D721Med (cell line): ENCODE measurements at regions not wholly inside any gene's neighbourhood (a gene's known extent, or its start where the extent isn't known, plus 50 kb on each side); places are given as distances from the start of the nearest gene placed in this dataset.

Source experiments
- DNase-seq: peaks from one replicate; pipeline ENCODE4 v3.0.0; 2011; ENCODE audit warnings: low spot score; ENCODE audit not compliant: insufficient read length
- FAIRE-seq: peaks from 2 replicates; lab custom pipeline; 2011; peaks lifted over from hg19 to GRCh38; lab: Jason Lieb, UNC
- CTCF ChIP-seq: IDR thresholded peaks from 2 replicates; pipeline ENCODE4 v1.5.1; 2012; ENCODE audit warnings: mild to moderate bottlenecking, control low read depth; ENCODE audit not compliant: insufficient read depth; ENCODE audit errors: missing control alignments

GRCh38 chr6:62446647-62447316 is 160.8 kb upstream of the KHDRBS2 start:
- no peak for TF ChIP-seq CTCF
- DNase-seq (no peak), FAIRE-seq (no peak)

GRCh38 chr6:62445521-62445920 is 159.5 kb upstream of the KHDRBS2 start:
- no peak for FAIRE-seq
- no peak for TF ChIP-seq CTCF

GRCh38 chr6:62441182-62441581 is 155.2 kb upstream of the KHDRBS2 start:
- FAIRE-seq: no peak
- no peak for TF ChIP-seq CTCF

More at GRCh38 chr6:62445521-62445920, 159.5 kb upstream of the KHDRBS2 start:
- DNase-seq: no peak

GRCh38 chr6:62429781-62430180 is 143.8 kb upstream of the KHDRBS2 start:
- FAIRE-seq: no peak
- DNase-seq: no peak
- no peak for TF ChIP-seq CTCF

More at GRCh38 chr6:62441182-62441581, 155.2 kb upstream of the KHDRBS2 start:
- DNase-seq: no peak

GRCh38 chr6:62400521-62401259 is 114.7 kb upstream of the KHDRBS2 start:
- FAIRE-seq (no peak), DNase-seq (no peak)
- TF ChIP-seq CTCF: no peak

- DNase-seq: no peak
- FAIRE-seq: no peak
- no peak for TF ChIP-seq CTCF
Observed at GRCh38 chr6:62393608-62394007, 107.6 kb upstream of the KHDRBS2 start.

- FAIRE-seq (no peak), DNase-seq (no peak)
- TF ChIP-seq CTCF: no peak
Observed at GRCh38 chr6:62392291-62392690, 106.3 kb upstream of the KHDRBS2 start.
